Suprapubic skin (tissue), 3 donors: ENCODE measurements at regions not wholly inside any gene's neighbourhood (a gene's known extent, or its start where the extent isn't known, plus 50 kb on each side); places are given as distances from the start of the nearest gene placed in this dataset.

ENCODE experiments used
- CTCF ChIP-seq, 2 donors: fragments of 200-600 bp in 1 of 2; fragments of 450-650 bp in 1 of 2; sonication (generic) in 1 of 2; IDR thresholded peaks; one replicate each; pipeline ENCODE4 v1.5.1; 2016 to 2019; ENCODE audit warnings: antibody characterized with exemption in 2 of 2, mild to moderate bottlenecking in 1 of 2, moderate library complexity in 1 of 2
- EP300 ChIP-seq: sonication (generic); formaldehyde crosslinking; IDR thresholded peaks from one replicate; pipeline ENCODE4 v1.6.1; 2017; ENCODE audit warnings: antibody characterized with exemption

DNA sequence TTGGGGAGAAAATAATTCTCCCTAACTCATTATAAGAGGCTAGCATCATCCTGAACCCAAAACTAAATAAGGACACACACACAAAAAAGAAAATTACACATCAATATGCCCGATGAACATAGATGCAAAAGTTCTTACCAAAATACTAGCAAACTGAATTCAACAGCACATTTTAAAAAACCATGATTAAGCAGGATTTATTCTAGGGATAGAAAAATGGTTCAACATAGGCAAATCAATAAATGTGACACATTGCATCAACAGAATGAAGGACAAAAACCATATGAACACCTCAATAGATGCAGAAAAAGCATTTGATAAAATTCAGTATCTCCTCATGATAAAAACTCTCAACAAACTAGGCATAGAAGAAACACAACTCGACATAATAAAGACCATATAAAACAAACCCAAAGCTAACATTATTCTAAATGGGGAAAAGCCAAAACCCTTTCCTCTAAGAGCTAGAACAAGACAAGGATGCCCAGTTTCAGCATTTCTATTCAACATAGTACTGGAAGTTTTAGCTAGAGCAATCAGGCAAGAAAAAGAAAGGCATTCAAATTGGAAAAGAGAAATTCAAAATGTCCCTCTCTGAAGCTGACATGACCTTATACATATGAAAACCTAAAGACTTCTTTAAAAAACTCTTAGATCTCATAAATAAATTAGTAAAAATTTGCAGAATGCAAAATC lies 200.9 kb downstream of the NKX6-1 start:
- TF ChIP-seq EP300 = no peak
- TF ChIP-seq CTCF (IDR thresholded peaks at IDR 0.05) = no peak
